ENCODE measurements at regions not wholly inside any gene's neighbourhood (a gene's known extent, or its start where the extent isn't known, plus 50 kb on each side); places are given as distances from the start of the nearest gene placed in this dataset.

GRCh38 chr4:32010221-32010620 lies 1290.1 kb downstream of the PCDH7 start:
- TF ChIP-seq CTCF (IDR thresholded peaks at IDR 0.05) (no peak), POLR2A (IDR thresholded peaks at IDR 0.05) (no peak)
